GM12878 (cell line): ENCODE measurements at regions not wholly inside any gene's neighbourhood (a gene's known extent, or its start where the extent isn't known, plus 50 kb on each side); places are given as distances from the start of the nearest gene placed in this dataset.

Source experiments
- ATAC-seq: fragments of 200-7000 bp; cut with Tn5 transposase; 3 replicates; pipeline ENCODE4 v1.9.1; 2020; ENCODE audit warnings: mild to moderate bottlenecking, moderate library complexity
- BruUV-seq: library from RNA; stranded (reverse); fragments of 400-500 nt; replicated peaks from 2 replicates; lab custom pipeline; 2021; lab: Mats Ljungman, UMichigan
- CTCF ChIA-PET: fragments of 300-600 bp; sonication (Branson Sonifier 250); formaldehyde crosslinking; extraction: SDS; loops from one replicate; lab custom pipeline; 2021; ENCODE audit warnings: inconsistent platforms; lab: Yijun Ruan, JAX
- POLR2A ChIA-PET: fragments of 350-600 bp; formaldehyde crosslinking; extraction: SDS; loops from one replicate; lab custom pipeline; 2021; ENCODE audit warnings: inconsistent platforms; lab: Charles Lee
- RAD21 ChIA-PET: fragments of 300-600 bp; sonication (Branson Sonifier 250); formaldehyde crosslinking; loops from one replicate; lab custom pipeline; 2023; ENCODE audit warnings: antibody characterized with exemption; ENCODE audit not compliant: unreplicated experiment; lab: Charles Lee
- SMC1A ChIA-PET: fragments of 300-600 bp; sonication (Branson Sonifier 250); formaldehyde crosslinking; loops from one replicate; lab custom pipeline; 2023; ENCODE audit not compliant: unreplicated experiment, uncharacterized antibody; lab: Charles Lee
- DNase-seq: peaks from one replicate; pipeline ENCODE4 v3.0.0-alpha.2; 2011; ENCODE audit warnings: low read depth, low spot score
- FAIRE-seq: peaks from 3 replicates; lab custom pipeline; 2011; peaks lifted over from hg19 to GRCh38; lab: Jason Lieb, UNC
- H2AFZ ChIP-seq: 2 replicates; pipeline ENCODE4 v1.6.0; 2011; ENCODE audit warnings: low read depth, low read length, control low read depth; ENCODE audit not compliant: control insufficient read depth
- H3K27ac ChIP-seq: 2 replicates; pipeline ENCODE4 v1.5.1; 2011; ENCODE audit warnings: control low read depth; ENCODE audit not compliant: control insufficient read depth, insufficient read depth
- H3K27me3 ChIP-seq, 2 experiments: replicated peaks in 1 of 2; 2 replicates each; pipeline versions ENCODE4 v1.6.0 to v1.6.1; 2011; ENCODE audit warnings: low read length in 1 of 2; ENCODE audit not compliant: control insufficient read depth in 2 of 2, insufficient read depth in 2 of 2
- H3K36me3 ChIP-seq, 2 experiments: 2 replicates each; pipeline ENCODE4 v1.5.1; 2011; ENCODE audit warnings: low read length in 1 of 2; ENCODE audit not compliant: control insufficient read depth in 2 of 2, insufficient read depth in 2 of 2
- H3K4me1 ChIP-seq: 2 replicates; pipeline ENCODE4 v1.6.1; 2011; ENCODE audit warnings: mild to moderate bottlenecking, low read length, moderate library complexity, mixed read lengths; ENCODE audit not compliant: control insufficient read depth, insufficient read depth
- H3K4me2 ChIP-seq: 2 replicates; pipeline ENCODE4 v1.6.0; 2011; ENCODE audit warnings: control low read depth; ENCODE audit not compliant: control insufficient read depth, insufficient read depth
- H3K4me3 ChIP-seq: fragments of 200-600 bp; sonication (generic); 2 replicates; pipeline ENCODE4 v1.5.1; 2016
- H3K79me2 ChIP-seq: 2 replicates; pipeline ENCODE4 v1.6.0; 2011; ENCODE audit warnings: low read length; ENCODE audit not compliant: control insufficient read depth, insufficient read depth
- H3K9ac ChIP-seq: 2 replicates; pipeline ENCODE4 v1.8.0; 2011; ENCODE audit warnings: low read length, control low read depth, mixed read lengths; ENCODE audit not compliant: control insufficient read depth, insufficient read depth
- H3K9me3 ChIP-seq: replicated peaks from 3 replicates; pipeline ENCODE4 v1.5.1; 2011; ENCODE audit warnings: mild to moderate bottlenecking, low read length; ENCODE audit not compliant: control insufficient read depth, insufficient read depth
- H4K20me1 ChIP-seq: 2 replicates; pipeline ENCODE4 v1.6.0; 2011; ENCODE audit not compliant: control insufficient read depth, insufficient read depth
- ATF3 ChIP-seq: IDR thresholded peaks from 2 replicates; pipeline ENCODE4 v1.6.1; 2011; ENCODE audit warnings: low read depth, mild to moderate bottlenecking, low read length, moderate library complexity, borderline replicate concordance; ENCODE audit errors: extremely low read depth
- CEBPB ChIP-seq, 2 experiments: fragments of 150-350 bp in 1 of 2; IDR thresholded peaks; 2 replicates each; pipeline ENCODE4 v1.6.1; 2012 to 2014; ENCODE audit warnings: low read depth in 2 of 2, low read length in 2 of 2, borderline replicate concordance in 1 of 2, inconsistent platforms in 1 of 2
- EP300 ChIP-seq, 2 experiments: fragments of 150-350 bp in 1 of 2; IDR thresholded peaks; 2 replicates each; pipeline ENCODE4 v1.6.1; 2011 to 2012; ENCODE audit warnings: low read depth in 2 of 2, low read length in 2 of 2, borderline replicate concordance in 1 of 2, improper control_type of control experiment in 1 of 2, inconsistent platforms in 1 of 2; ENCODE audit not compliant: control insufficient read depth in 1 of 2
- IRF3 ChIP-seq: fragments of 450-650 bp; IDR thresholded peaks from 2 replicates; pipeline ENCODE4 v1.6.1; 2014; ENCODE audit warnings: mild to moderate bottlenecking
- MXI1 ChIP-seq: fragments of 150-350 bp; IDR thresholded peaks from 2 replicates; pipeline ENCODE4 v1.6.1; 2011; ENCODE audit warnings: low read depth, mild to moderate bottlenecking, inconsistent platforms, low read length, improper control_type of control experiment
- POU2F2 ChIP-seq: IDR thresholded peaks from 3 replicates; pipeline ENCODE4 v1.6.1; 2011; ENCODE audit warnings: low read depth, mild to moderate bottlenecking, low read length, borderline replicate concordance
- RELB ChIP-seq: fragments of 450-650 bp; IDR thresholded peaks from 2 replicates; pipeline ENCODE4 v1.6.1; 2017; ENCODE audit warnings: low read depth, mild to moderate bottlenecking, moderate library complexity
- SMARCA5 ChIP-seq: fragments of 450-650 bp; IDR thresholded peaks from 2 replicates; pipeline ENCODE4 v1.6.1; 2017; ENCODE audit warnings: mild to moderate bottlenecking
- WGBS: methylation state at CpG from one replicate; pipeline ENCODE4 v1.1.6; 2016; ENCODE audit warnings: low lambda C conversion rate; ENCODE audit not compliant: insufficient replicate concordance, insufficient coverage; ENCODE audit errors: missing lambda C conversion rate; 5-methylcytosine and 5-hydroxymethylcytosine counted together
- in situ Hi-C: fragments of 300-500 bp; cut with MboI; formaldehyde crosslinking; loops from 9 replicates; pipeline ENCODE4 v1.14.3; 2018; ENCODE audit warnings: mixed read lengths
- intact Hi-C: fragments of 100-400 bp; cut with micrococcal nuclease; formaldehyde crosslinking; loops from one replicate; pipeline ENCODE4 v1.14.2; 2022; ENCODE audit not compliant: unreplicated experiment

DNA sequence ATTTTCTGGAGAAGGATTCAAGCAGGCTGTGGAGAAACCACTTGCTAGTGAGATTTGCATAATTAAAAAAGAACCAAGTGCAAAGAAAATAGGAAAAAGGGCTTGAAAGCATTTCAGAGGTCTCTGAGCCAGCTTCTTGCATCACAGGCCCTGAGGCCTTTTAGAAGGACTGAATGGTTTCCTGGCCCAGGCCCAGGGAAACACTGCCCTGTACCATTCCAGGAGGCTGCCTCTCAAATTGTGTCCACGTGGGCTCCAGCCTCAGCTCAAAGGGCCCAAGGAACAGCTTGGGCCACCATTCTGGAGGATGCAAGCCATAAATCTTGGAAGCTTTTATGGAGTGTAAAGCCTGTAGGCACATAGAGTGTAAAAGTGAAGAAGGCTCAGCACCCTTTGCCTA is 523.3 kb upstream of the VRK2 start:
- no peak overlapping the region for H2AFZ ChIP-seq
- H3K36me3 ChIP-seq, result no peaks in the 10 kb centered on the region
- BruUV-seq, result no TSS peak
- ChIA-PET RAD21 (no interaction called here), CTCF (no interaction called here), SMC1A (no interaction called here), POLR2A (no interaction called here)
- intact Hi-C loops (no loop called here), in situ Hi-C loops (loop anchor here (25.0 kb wide), 1 partner anchor 1811 kb away; no protein-coding TSS in a partner anchor)
- H3K9me3 ChIP-seq, result no peaks in the 10 kb centered on the region
- H3K4me1 ChIP-seq, result no peaks in the 10 kb centered on the region
- no peak overlapping the region for H3K27ac ChIP-seq
- no peaks in the 10 kb centered on the region for H3K79me2 ChIP-seq
- no peak overlapping the region for H3K9ac ChIP-seq
- no peaks in the 10 kb centered on the region for H4K20me1 ChIP-seq
- H3K4me2 ChIP-seq, result no peak overlapping the region
- no peak overlapping the region for H3K4me3 ChIP-seq
- FAIRE-seq (no peak), DNase-seq (no peak)
- WGBS, result 0% methylated on average over 1 of the region's 1 CpG
- H3K27me3 ChIP-seq, result no peaks in the 10 kb centered on the region
- no peak for TF ChIP-seq SMARCA5
- TF ChIP-seq CEBPB (IDR thresholded peaks at IDR 0.05; ENCODE audit: borderline replicate concordance in 1 of 2, low read depth in 2 of 2, low read length in 2 of 2), result no peak
- TF ChIP-seq ATF3, result no peak
- no peak for TF ChIP-seq RELB
- no peak for TF ChIP-seq MXI1
- TF ChIP-seq POU2F2, result no peak
- TF ChIP-seq EP300 (IDR thresholded peaks at IDR 0.05; ENCODE audit: borderline replicate concordance in 1 of 2, control insufficient read depth in 1 of 2, low read depth in 2 of 2, low read length in 2 of 2), result no peak
- no peak for TF ChIP-seq IRF3
- TF ChIP-seq, all 136 proteins: peak for 0
- no peak for ATAC-seq
